ENCODE measurements at regions not wholly inside any gene's neighbourhood (a gene's known extent, or its start where the extent isn't known, plus 50 kb on each side); places are given as distances from the start of the nearest gene placed in this dataset.

DNA sequence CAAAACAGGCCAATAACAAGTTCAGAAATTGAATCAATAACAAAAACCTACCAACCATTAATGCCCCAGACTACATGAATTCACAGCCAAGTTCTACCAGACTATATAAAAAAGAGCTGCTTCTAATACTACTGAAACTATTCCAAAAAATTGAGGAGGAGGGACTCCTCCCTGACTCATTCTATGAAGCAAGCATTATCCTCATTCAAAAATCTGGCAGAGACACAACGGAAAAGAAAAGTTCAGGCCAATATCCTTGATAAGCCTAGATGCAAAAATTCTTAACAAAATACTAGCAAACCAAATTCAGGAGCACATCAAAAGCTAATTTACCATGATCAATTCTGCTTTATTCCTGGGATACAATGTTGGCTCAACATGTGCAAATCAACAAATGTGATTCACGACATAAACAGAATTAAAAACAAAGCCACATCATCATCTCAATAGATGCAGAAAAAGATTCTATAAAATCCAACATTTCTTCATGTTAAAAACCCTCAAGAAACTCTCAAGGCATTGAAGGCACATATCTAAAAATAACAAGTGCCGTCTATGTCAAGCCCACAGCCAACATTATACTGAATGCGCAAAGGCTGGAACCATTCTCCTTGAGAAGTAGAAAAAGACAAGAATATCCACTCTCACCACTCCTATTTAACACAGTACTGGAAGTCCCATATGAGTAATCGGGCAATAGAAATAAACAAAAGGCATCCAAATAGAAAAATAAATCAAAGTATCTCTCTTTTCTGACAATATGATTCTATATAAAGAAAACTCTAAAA, 573.6 kb upstream of the GRM7 start:
- TF ChIP-seq, protein P1, sequence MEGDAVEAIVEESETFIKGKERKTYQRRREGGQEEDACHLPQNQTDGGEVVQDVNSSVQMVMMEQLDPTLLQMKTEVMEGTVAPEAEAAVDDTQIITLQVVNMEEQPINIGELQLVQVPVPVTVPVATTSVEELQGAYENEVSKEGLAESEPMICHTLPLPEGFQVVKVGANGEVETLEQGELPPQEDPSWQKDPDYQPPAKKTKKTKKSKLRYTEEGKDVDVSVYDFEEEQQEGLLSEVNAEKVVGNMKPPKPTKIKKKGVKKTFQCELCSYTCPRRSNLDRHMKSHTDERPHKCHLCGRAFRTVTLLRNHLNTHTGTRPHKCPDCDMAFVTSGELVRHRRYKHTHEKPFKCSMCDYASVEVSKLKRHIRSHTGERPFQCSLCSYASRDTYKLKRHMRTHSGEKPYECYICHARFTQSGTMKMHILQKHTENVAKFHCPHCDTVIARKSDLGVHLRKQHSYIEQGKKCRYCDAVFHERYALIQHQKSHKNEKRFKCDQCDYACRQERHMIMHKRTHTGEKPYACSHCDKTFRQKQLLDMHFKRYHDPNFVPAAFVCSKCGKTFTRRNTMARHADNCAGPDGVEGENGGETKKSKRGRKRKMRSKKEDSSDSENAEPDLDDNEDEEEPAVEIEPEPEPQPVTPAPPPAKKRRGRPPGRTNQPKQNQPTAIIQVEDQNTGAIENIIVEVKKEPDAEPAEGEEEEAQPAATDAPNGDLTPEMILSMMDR (IDR thresholded peaks at IDR 0.05) = no peak
- TF ChIP-seq POLR2A (IDR thresholded peaks at IDR 0.05) = no peak
- TF ChIP-seq EP300 (IDR thresholded peaks at IDR 0.05) = no peak
